ENCODE measurements at regions not wholly inside any gene's neighbourhood (a gene's known extent, or its start where the extent isn't known, plus 50 kb on each side); places are given as distances from the start of the nearest gene placed in this dataset.

- Histone ChIP-seq H3K9me3 (no peaks in the 10 kb centered on the region), H3K27me3 (no peaks in the 10 kb centered on the region), H3K27ac (no peak overlapping the region), H3K4me3 (no peak overlapping the region), H3K4me1 (no peaks in the 10 kb centered on the region), H3K36me3 (ENCODE audit: low read depth, missing control alignments) (no peaks in the 10 kb centered on the region)
- no peak for DNase-seq
- 95 to 96% methylated on average over 2 of the region's 2 CpGs for WGBS, 2 donors
- intact Hi-C loops (cut with DNase I; ENCODE audit: low total_unique reads) = no loop called here
- TF ChIP-seq POLR2A (IDR thresholded peaks at IDR 0.05) = no peak
- no peak for TF ChIP-seq CTCF (IDR thresholded peaks at IDR 0.05)
These were observed 502.8 kb upstream of the JARID2 start for GRCh38 chr6:14743144-14743473.

DNA sequence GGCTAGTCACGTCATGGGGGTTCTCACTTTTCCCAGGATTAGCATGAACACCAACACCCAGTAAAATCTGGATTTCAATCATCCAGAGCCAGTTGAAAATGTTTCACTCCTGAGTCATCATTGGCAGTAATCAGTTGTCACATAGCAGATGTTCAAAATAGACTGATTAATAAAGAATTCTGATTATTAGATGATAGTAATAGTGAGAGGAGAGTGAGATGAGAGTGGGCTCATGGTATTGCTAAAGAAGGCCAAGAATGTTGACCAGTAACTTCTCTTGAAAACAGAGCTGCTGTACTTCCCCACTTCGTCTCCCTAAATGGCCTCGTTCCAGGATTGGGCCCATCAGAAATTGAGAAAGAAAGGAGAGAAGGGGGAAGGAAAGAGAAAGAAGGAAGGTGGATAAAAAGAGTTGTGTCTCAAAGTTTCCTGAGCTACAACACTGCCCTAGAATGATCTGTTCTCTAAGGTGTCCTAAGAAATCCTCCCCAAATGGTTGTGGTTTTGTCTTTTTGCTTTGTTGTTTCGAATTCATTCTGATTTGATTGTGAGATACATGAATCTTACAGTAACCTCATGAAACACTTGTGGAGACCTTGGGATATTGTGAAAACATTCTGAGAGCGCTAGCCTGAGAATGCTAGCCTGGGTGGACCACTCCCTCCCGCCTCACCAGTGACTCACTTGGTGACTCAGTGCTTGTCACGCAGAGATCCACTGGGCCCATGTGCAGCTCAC lies 502.2 kb upstream of the JARID2 start:
- TF ChIP-seq CTCF (IDR thresholded peaks at IDR 0.05) (no peak), POLR2A (IDR thresholded peaks at IDR 0.05) (no peak)
- no peaks in the 10 kb centered on the region for H3K27me3 ChIP-seq
- H3K36me3 ChIP-seq (ENCODE audit: low read depth, missing control alignments) = no peaks in the 10 kb centered on the region
- no peak overlapping the region for H3K4me3 ChIP-seq
- H3K9me3 ChIP-seq = no peaks in the 10 kb centered on the region
- 76 to 82% methylated on average over 7 of the region's 7 CpGs for WGBS, 2 donors
- intact Hi-C loops (cut with DNase I; ENCODE audit: low total_unique reads) = no loop called here
- no peaks in the 10 kb centered on the region for H3K4me1 ChIP-seq
- no peak for DNase-seq
- H3K27ac ChIP-seq = no peak overlapping the region

- WGBS, 2 donors = 96 to 98% methylated on average over 3 of the region's 3 CpGs
- no peak for DNase-seq
- Histone ChIP-seq H3K27me3 (no peaks in the 10 kb centered on the region), H3K36me3 (ENCODE audit: low read depth, missing control alignments) (no peaks in the 10 kb centered on the region), H3K27ac (no peak overlapping the region), H3K9me3 (no peaks in the 10 kb centered on the region), H3K4me1 (no peaks in the 10 kb centered on the region), H3K4me3 (no peak overlapping the region)
- TF ChIP-seq CTCF (IDR thresholded peaks at IDR 0.05) (no peak), POLR2A (IDR thresholded peaks at IDR 0.05) (no peak)
- intact Hi-C loops (cut with DNase I; ENCODE audit: low total_unique reads) = no loop called here
These were observed 501.7 kb upstream of the JARID2 start for GRCh38 chr6:14744212-14744556.

DNA sequence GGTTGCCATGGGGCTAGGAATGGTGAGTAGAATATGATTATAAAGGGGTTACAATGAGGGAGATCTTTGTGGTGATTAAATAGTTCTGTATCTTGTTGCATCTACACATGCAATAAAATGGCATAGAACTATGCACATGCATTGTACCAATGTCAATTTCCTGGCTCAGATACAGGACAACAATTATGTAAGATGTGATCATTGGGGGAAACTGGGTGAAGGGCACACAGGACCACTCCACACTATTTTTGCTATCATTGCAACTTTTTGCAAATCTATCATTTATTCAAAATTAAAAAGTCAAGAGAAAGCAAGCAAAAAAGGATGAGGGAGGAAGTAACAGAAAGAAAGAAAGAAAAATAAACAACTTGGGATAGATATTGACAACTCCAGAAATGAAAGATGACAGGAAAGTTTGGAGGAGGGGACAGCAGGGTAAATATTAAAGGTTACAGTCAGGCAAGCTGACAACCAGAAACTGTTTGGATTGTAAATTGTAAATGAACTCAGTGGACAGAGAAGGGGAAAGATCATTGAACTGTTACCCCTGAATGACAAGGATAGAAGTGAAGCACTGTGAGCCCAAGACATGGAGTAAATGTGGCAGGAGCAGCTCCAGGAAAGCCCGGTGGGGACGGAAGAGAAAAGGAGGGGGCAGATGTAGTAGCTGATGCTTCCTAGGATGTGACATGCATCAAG lies 499.6 kb upstream of the JARID2 start:
- WGBS, 2 donors = 87 to 96% methylated on average over 2 of the region's 2 CpGs
- H3K4me1 ChIP-seq = no peaks in the 10 kb centered on the region
- DNase-seq = no peak
- TF ChIP-seq CTCF (IDR thresholded peaks at IDR 0.05) (no peak), POLR2A (IDR thresholded peaks at IDR 0.05) (no peak)
- intact Hi-C loops (cut with DNase I; ENCODE audit: low total_unique reads) = no loop called here
- H3K9me3 ChIP-seq = no peaks in the 10 kb centered on the region
- no peak overlapping the region for H3K4me3 ChIP-seq
- H3K27me3 ChIP-seq = no peaks in the 10 kb centered on the region
- H3K27ac ChIP-seq = no peak overlapping the region
- H3K36me3 ChIP-seq (ENCODE audit: low read depth, missing control alignments) = no peaks in the 10 kb centered on the region
